ENCODE measurements at regions not wholly inside any gene's neighbourhood (a gene's known extent, or its start where the extent isn't known, plus 50 kb on each side); places are given as distances from the start of the nearest gene placed in this dataset.

DNA sequence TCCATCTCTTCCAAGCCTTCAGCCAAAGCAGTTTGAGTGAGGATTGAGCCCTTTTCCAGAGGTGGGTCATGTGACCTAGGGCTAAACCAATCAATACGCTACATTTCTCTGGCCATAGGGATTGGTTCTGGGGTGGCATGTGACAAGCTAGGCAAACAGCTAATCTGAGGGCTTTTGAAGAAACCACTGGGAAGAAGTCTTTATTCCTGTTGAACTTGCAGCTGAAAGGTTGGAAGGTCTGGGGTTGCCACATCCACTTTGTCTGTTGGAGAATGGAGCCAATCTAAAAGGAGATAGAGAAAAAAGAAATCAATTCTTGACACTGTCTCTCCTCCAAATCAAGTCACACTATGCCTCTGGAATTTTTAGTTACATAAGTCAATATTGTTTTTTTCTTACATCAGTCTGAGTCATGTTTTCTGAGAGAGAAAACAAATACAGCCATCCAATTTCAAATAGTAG, 637.8 kb upstream of the WWC1 start:
- Histone ChIP-seq H3K27me3 (ENCODE audit: control insufficient read depth in 5 of 5, insufficient read depth in 4 of 5, low read length in 5 of 5) (no peaks in the 10 kb centered on the region), H3K36me3 (ENCODE audit: control insufficient read depth in 5 of 5, insufficient read depth in 5 of 5, low read length in 5 of 5) (no peaks in the 10 kb centered on the region), H3K4me1 (ENCODE audit: control insufficient read depth in 5 of 5, insufficient read depth in 5 of 5, low read length in 5 of 5) (no peaks in the 10 kb centered on the region), H3K4me3 (ENCODE audit: low read depth in 1 of 5, low read length in 5 of 5) (no peak overlapping the region), H3K27ac (ENCODE audit: low read depth, low read length) (no peak overlapping the region), H3K9me3 (ENCODE audit: control insufficient read depth in 5 of 5, low read length in 5 of 5) (no peaks in the 10 kb centered on the region), H3K9ac (ENCODE audit: low read length in 5 of 5) (no peak overlapping the region)

DNA sequence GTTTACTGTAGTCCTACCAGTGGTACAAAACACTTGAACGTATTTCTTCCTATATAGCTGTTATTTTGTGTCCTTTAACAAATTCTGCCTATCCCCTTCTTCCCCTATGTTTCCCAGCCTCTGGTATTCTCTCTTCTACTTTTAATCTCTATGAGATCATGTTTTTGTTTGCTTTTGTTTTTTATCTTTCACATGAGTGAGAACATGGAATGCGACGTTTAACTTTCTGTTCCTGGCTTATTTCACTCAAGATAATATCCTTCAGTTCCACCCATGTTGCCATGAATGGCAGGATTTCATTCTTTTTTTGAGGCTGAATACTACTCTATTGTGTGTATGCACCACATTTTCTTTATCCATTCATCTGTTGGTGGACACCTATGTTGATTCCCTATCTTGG, 634.4 kb upstream of the WWC1 start:
- H3K36me3 ChIP-seq (ENCODE audit: control insufficient read depth in 5 of 5, insufficient read depth in 5 of 5, low read length in 5 of 5): no peaks in the 10 kb centered on the region
- H3K4me1 ChIP-seq (ENCODE audit: control insufficient read depth in 5 of 5, insufficient read depth in 5 of 5, low read length in 5 of 5): no peaks in the 10 kb centered on the region
- H3K4me3 ChIP-seq (ENCODE audit: low read depth in 1 of 5, low read length in 5 of 5): no peak overlapping the region
- H3K27me3 ChIP-seq (ENCODE audit: control insufficient read depth in 5 of 5, insufficient read depth in 4 of 5, low read length in 5 of 5): no peaks in the 10 kb centered on the region
- H3K27ac ChIP-seq (ENCODE audit: low read depth, low read length): no peak overlapping the region
- no peaks in the 10 kb centered on the region for H3K9me3 ChIP-seq (ENCODE audit: control insufficient read depth in 5 of 5, low read length in 5 of 5)
- no peak overlapping the region for H3K9ac ChIP-seq (ENCODE audit: low read length in 5 of 5)

DNA sequence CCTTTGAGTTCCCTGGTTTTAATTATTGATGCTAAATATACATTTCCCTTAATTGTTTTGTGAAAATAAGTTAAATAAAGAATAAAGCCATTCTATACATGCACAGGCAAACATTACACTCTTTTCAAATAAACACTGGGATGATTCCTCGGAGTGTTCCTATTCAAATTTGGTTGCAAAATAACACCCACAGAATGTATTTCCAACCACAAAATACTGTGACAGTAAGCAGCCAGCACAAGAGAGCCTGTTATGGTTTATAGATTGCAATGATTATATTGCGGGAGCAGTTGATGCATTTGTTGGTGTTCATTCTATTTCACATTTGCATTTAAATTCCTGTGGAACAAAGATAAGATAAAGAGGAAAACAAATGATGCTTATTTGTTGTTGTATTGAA, 632.6 kb upstream of the WWC1 start:
- no peak overlapping the region for H3K4me3 ChIP-seq (ENCODE audit: low read depth in 1 of 5, low read length in 5 of 5)
- H3K4me1 ChIP-seq (ENCODE audit: control insufficient read depth in 5 of 5, insufficient read depth in 5 of 5, low read length in 5 of 5): no peaks in the 10 kb centered on the region
- no peaks in the 10 kb centered on the region for H3K9me3 ChIP-seq (ENCODE audit: control insufficient read depth in 5 of 5, low read length in 5 of 5)
- H3K27ac ChIP-seq (ENCODE audit: low read depth, low read length): no peak overlapping the region
- no peaks in the 10 kb centered on the region for H3K27me3 ChIP-seq (ENCODE audit: control insufficient read depth in 5 of 5, insufficient read depth in 4 of 5, low read length in 5 of 5)
- no peaks in the 10 kb centered on the region for H3K36me3 ChIP-seq (ENCODE audit: control insufficient read depth in 5 of 5, insufficient read depth in 5 of 5, low read length in 5 of 5)
- H3K9ac ChIP-seq (ENCODE audit: low read length in 5 of 5): no peak overlapping the region

DNA sequence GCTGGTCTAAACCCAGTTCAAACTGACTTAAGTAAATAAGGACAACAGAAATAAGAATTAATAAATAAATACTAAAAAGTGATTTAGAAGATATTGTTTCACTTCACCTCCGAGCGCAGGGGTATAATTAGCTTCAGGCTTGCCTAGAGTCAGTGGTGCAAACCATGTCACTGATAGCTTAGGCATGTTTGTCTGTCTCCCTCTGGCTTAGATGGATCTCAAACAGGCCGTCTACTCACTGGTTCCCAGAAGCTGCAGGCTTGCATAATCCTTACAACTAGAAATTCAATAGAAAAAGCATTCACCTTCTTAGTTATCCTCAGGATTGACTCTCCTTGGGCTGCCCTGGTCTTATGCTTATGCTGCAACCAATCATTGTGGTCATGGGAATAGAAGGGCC, 629.8 kb upstream of the WWC1 start:
- Histone ChIP-seq H3K9me3 (ENCODE audit: control insufficient read depth in 5 of 5, low read length in 5 of 5) (no peaks in the 10 kb centered on the region), H3K4me1 (ENCODE audit: control insufficient read depth in 5 of 5, insufficient read depth in 5 of 5, low read length in 5 of 5) (no peaks in the 10 kb centered on the region), H3K27ac (ENCODE audit: low read depth, low read length) (no peak overlapping the region), H3K36me3 (ENCODE audit: control insufficient read depth in 5 of 5, insufficient read depth in 5 of 5, low read length in 5 of 5) (no peaks in the 10 kb centered on the region), H3K27me3 (ENCODE audit: control insufficient read depth in 5 of 5, insufficient read depth in 4 of 5, low read length in 5 of 5) (no peaks in the 10 kb centered on the region), H3K4me3 (ENCODE audit: low read depth in 1 of 5, low read length in 5 of 5) (no peak overlapping the region), H3K9ac (ENCODE audit: low read length in 5 of 5) (no peak overlapping the region)

- no peak overlapping the region for H3K27ac ChIP-seq (ENCODE audit: low read depth, low read length)
- no peak overlapping the region for H3K9ac ChIP-seq (ENCODE audit: low read length in 5 of 5)
- no peaks in the 10 kb centered on the region for H3K4me1 ChIP-seq (ENCODE audit: control insufficient read depth in 5 of 5, insufficient read depth in 5 of 5, low read length in 5 of 5)
- H3K36me3 ChIP-seq (ENCODE audit: control insufficient read depth in 5 of 5, insufficient read depth in 5 of 5, low read length in 5 of 5): no peaks in the 10 kb centered on the region
- H3K9me3 ChIP-seq (ENCODE audit: control insufficient read depth in 5 of 5, low read length in 5 of 5): no peaks in the 10 kb centered on the region
- H3K4me3 ChIP-seq (ENCODE audit: low read depth in 1 of 5, low read length in 5 of 5): no peak overlapping the region
- no peaks in the 10 kb centered on the region for H3K27me3 ChIP-seq (ENCODE audit: control insufficient read depth in 5 of 5, insufficient read depth in 4 of 5, low read length in 5 of 5)
Measured at GRCh38 chr5:167664222-167664804, 627.1 kb upstream of the WWC1 start.

DNA sequence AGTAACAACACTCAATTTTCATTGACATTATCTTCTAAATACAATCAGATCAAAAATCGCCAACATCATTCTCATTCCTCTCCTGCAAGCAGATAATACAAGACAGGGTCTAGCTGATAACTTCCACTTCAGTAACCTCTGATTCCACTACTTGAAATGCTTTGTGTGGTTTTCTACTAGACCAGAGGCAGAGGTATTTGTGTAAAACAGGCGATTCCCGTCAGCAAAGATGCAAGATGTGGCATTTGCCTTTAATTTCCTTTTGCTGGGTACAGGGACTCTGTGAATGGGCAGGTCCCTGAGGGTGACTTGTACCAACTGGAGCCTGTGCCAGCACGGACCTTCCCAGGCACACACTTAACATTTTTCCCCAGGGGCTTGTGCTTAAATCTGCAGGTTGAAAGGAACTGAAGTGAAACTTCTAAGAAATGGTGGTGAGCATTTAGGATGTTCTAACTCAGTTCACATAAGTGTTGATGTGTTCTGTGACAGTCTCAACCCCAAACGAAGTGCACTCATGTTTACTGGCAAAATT, 625.5 kb upstream of the WWC1 start:
- Histone ChIP-seq H3K36me3 (ENCODE audit: control insufficient read depth in 5 of 5, insufficient read depth in 5 of 5, low read length in 5 of 5) (no peaks in the 10 kb centered on the region), H3K9me3 (ENCODE audit: control insufficient read depth in 5 of 5, low read length in 5 of 5) (no peaks in the 10 kb centered on the region), H3K27ac (ENCODE audit: low read depth, low read length) (no peak overlapping the region), H3K4me1 (ENCODE audit: control insufficient read depth in 5 of 5, insufficient read depth in 5 of 5, low read length in 5 of 5) (no peaks in the 10 kb centered on the region), H3K9ac (ENCODE audit: low read length in 5 of 5) (no peak overlapping the region), H3K4me3 (ENCODE audit: low read depth in 1 of 5, low read length in 5 of 5) (no peak overlapping the region), H3K27me3 (ENCODE audit: control insufficient read depth in 5 of 5, insufficient read depth in 4 of 5, low read length in 5 of 5) (no peaks in the 10 kb centered on the region)

GRCh38 chr5:167671176-167671575, 620.3 kb upstream of the WWC1 start:
- H3K4me1 ChIP-seq (ENCODE audit: control insufficient read depth in 5 of 5, insufficient read depth in 5 of 5, low read length in 5 of 5): no peaks in the 10 kb centered on the region
- no peaks in the 10 kb centered on the region for H3K27me3 ChIP-seq (ENCODE audit: control insufficient read depth in 5 of 5, insufficient read depth in 4 of 5, low read length in 5 of 5)
- H3K9me3 ChIP-seq (ENCODE audit: control insufficient read depth in 5 of 5, low read length in 5 of 5): peaks cover 0 to 5% (median 0%) of the 10 kb centered on the region in 5 donors
- no peak overlapping the region for H3K9ac ChIP-seq (ENCODE audit: low read length in 5 of 5)
- no peaks in the 10 kb centered on the region for H3K36me3 ChIP-seq (ENCODE audit: control insufficient read depth in 5 of 5, insufficient read depth in 5 of 5, low read length in 5 of 5)
- no peak overlapping the region for H3K27ac ChIP-seq (ENCODE audit: low read depth, low read length)
- no peak overlapping the region for H3K4me3 ChIP-seq (ENCODE audit: low read depth in 1 of 5, low read length in 5 of 5)

- Histone ChIP-seq H3K27ac (ENCODE audit: low read depth, low read length) (no peak overlapping the region), H3K4me3 (ENCODE audit: low read depth in 1 of 5, low read length in 5 of 5) (no peak overlapping the region), H3K4me1 (ENCODE audit: control insufficient read depth in 5 of 5, insufficient read depth in 5 of 5, low read length in 5 of 5) (no peaks in the 10 kb centered on the region), H3K9me3 (ENCODE audit: control insufficient read depth in 5 of 5, low read length in 5 of 5) (peaks cover 0 to 10% (median 6%) of the 10 kb centered on the region in 5 donors), H3K9ac (ENCODE audit: low read length in 5 of 5) (no peak overlapping the region), H3K36me3 (ENCODE audit: control insufficient read depth in 5 of 5, insufficient read depth in 5 of 5, low read length in 5 of 5) (no peaks in the 10 kb centered on the region), H3K27me3 (ENCODE audit: control insufficient read depth in 5 of 5, insufficient read depth in 4 of 5, low read length in 5 of 5) (no peaks in the 10 kb centered on the region)
Measured at GRCh38 chr5:167673942-167674341, 617.5 kb upstream of the WWC1 start.

DNA sequence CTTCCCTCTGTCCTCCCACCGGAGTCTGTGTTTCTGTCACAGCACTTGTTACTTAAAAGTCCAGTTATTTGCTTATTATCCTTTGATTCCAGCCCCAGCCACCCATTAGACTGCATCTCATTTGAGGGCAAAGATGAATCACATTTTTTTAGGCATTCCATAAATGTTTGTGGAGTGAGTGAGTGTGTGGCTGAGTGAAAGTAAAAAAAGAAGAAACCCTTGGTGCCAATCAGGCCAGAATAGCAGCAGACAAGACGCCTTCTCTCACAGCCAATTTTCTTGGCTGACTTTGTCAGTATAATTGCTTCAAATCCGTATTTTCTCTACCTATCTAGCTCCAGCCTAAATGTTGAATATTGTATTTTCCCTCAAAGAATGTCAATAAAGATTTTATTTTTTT, 613.0 kb upstream of the WWC1 start:
- Histone ChIP-seq H3K4me1 (ENCODE audit: control insufficient read depth in 5 of 5, insufficient read depth in 5 of 5, low read length in 5 of 5) (no peaks in the 10 kb centered on the region), H3K27ac (ENCODE audit: low read depth, low read length) (no peak overlapping the region), H3K27me3 (ENCODE audit: control insufficient read depth in 5 of 5, insufficient read depth in 4 of 5, low read length in 5 of 5) (no peaks in the 10 kb centered on the region), H3K9ac (ENCODE audit: low read length in 5 of 5) (no peak overlapping the region), H3K4me3 (ENCODE audit: low read depth in 1 of 5, low read length in 5 of 5) (no peak overlapping the region), H3K36me3 (ENCODE audit: control insufficient read depth in 5 of 5, insufficient read depth in 5 of 5, low read length in 5 of 5) (no peaks in the 10 kb centered on the region), H3K9me3 (ENCODE audit: control insufficient read depth in 5 of 5, low read length in 5 of 5) (peaks cover 0 to 17% (median 6%) of the 10 kb centered on the region in 5 donors)

DNA sequence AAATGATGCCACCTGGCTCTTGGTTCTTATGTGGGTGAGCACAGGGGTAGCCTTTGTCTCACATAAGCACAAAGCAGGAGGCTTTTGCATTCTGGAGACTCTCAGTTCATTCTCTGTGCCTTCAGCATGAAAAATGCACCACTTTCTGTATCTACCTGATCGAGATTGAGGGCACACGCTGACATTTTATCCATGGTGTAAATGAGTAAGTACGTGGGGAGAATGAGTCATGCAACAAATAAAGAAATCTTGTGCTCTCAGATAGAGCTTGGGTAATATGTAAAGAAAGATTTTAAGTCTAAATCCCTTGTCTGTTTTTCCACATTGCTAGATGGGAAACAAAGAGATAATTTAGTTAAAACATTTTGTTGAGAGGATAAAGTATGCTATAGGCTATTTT, 607.2 kb upstream of the WWC1 start:
- Histone ChIP-seq H3K9me3 (ENCODE audit: control insufficient read depth in 5 of 5, low read length in 5 of 5) (peaks cover 0 to 10% (median 0%) of the 10 kb centered on the region in 5 donors), H3K4me3 (ENCODE audit: low read depth in 1 of 5, low read length in 5 of 5) (no peak overlapping the region), H3K27ac (ENCODE audit: low read depth, low read length) (no peak overlapping the region), H3K9ac (ENCODE audit: low read length in 5 of 5) (no peak overlapping the region), H3K27me3 (ENCODE audit: control insufficient read depth in 5 of 5, insufficient read depth in 4 of 5, low read length in 5 of 5) (no peaks in the 10 kb centered on the region), H3K4me1 (ENCODE audit: control insufficient read depth in 5 of 5, insufficient read depth in 5 of 5, low read length in 5 of 5) (peaks cover 0 to 13% (median 0%) of the 10 kb centered on the region in 5 donors), H3K36me3 (ENCODE audit: control insufficient read depth in 5 of 5, insufficient read depth in 5 of 5, low read length in 5 of 5) (no peaks in the 10 kb centered on the region)

All from subcutaneous abdominal adipose tissue (tissue), 5 donors.